ENCODE measurements at regions not wholly inside any gene's neighbourhood (a gene's known extent, or its start where the extent isn't known, plus 50 kb on each side); places are given as distances from the start of the nearest gene placed in this dataset.

DNA sequence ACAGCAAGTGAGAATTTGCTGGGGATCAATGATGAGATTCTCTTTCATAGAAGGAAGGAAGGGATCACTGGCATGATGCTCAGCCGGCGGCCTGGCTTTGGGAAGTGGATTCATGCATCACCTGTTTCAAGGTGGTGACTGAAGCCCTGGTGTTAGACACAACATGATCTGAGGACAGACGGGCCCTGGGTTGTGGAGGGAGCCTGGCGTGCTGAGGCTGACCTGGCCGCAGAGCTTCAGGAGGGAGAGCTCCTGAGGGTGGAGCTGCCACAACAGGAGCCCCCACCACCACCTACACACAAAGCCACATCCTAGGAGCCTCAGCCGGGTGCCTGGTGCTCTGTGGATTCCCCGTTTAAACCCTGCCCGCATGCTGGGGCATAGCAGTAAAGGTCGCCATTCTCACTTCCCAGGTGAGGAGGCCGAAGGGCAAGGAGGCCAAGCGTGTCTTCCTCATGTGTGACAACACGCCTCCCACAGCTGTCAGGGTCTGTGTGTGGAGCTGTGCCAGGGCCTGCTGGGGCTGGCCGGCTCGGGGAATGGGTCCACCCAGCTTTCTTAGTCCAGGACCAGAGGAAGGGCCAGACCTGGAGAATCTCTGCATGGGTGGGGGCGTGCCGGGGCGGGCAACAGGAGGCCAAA is 107.0 kb downstream of the ERMARD start:
- TF ChIP-seq FOXP2 (optimal IDR thresholded peaks at IDR 0.05; ENCODE audit: borderline replicate concordance, extremely low read depth, extremely low read length, insufficient read depth) (no peak), TAF1 (IDR thresholded peaks at IDR 0.05; ENCODE audit: borderline replicate concordance, insufficient read depth, low read length) (no peak), REST (IDR thresholded peaks at IDR 0.05; ENCODE audit: insufficient read depth in 1 of 2, low read depth in 2 of 2, low read length in 2 of 2) (no peak), POLR2AphosphoS5 (IDR thresholded peaks at IDR 0.05; ENCODE audit: low read depth, low read length) (no peak), SIN3A (IDR thresholded peaks at IDR 0.05; ENCODE audit: borderline replicate concordance, insufficient read depth, low read length) (no peak)

DNA sequence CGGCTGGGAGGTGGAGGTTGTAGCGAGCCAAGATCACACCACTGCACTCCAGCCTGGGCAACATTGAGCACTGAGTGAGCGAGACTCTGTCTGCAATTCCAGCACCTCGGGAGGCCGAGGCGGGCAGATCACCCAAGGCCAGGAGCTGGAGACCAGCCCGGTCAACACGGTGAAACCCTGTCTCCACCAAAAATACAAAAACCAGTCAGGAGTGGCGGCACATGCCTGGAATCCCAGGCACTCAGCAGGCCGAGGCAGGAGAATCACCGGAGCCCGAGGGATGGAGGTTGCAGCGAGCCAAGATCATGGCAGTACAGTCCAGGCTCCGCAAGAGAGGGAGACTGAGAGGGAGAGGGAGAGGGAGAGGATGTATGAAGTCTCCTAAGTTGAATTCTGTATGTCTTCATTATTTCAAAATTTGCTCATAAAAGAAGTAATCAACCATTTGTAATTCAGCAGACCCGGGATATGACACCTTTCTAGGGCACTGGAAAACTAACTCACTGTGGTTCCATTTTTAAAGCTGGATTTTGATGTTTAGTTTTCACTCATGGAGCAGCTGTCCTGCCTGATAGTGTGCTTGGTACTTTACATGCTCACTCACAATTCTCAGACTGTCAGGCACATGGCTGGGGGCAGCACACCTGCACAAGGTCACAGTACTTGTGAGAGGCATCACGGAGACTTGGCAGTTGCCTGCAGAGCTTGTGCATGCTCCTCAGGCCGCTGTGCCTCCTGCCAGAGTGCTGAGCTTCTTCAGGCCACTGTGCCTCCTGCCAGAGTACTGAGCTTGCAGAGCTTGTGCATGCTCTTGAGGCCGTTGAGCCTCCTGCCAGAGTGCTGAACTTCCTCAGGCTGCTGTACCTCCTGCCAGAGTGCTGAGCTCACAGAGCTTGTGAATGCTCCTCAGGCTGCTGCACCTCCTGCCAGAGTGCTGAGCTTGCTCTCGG is 106.2 kb downstream of the ERMARD start:
- TF ChIP-seq TAF1 (IDR thresholded peaks at IDR 0.05; ENCODE audit: borderline replicate concordance, insufficient read depth, low read length), result no peak
- no peak for TF ChIP-seq POLR2AphosphoS5 (IDR thresholded peaks at IDR 0.05; ENCODE audit: low read depth, low read length)
- TF ChIP-seq FOXP2 (optimal IDR thresholded peaks at IDR 0.05; ENCODE audit: borderline replicate concordance, extremely low read depth, extremely low read length, insufficient read depth), result no peak
- TF ChIP-seq REST (IDR thresholded peaks at IDR 0.05; ENCODE audit: insufficient read depth in 1 of 2, low read depth in 2 of 2, low read length in 2 of 2), result no peak
- no peak for TF ChIP-seq SIN3A (IDR thresholded peaks at IDR 0.05; ENCODE audit: borderline replicate concordance, insufficient read depth, low read length)

GRCh38 chr6:169854813-169855212 is 103.4 kb downstream of the ERMARD start:
- TF ChIP-seq POLR2AphosphoS5 (IDR thresholded peaks at IDR 0.05; ENCODE audit: low read depth, low read length) (no peak), SIN3A (IDR thresholded peaks at IDR 0.05; ENCODE audit: borderline replicate concordance, insufficient read depth, low read length) (no peak), TAF1 (IDR thresholded peaks at IDR 0.05; ENCODE audit: borderline replicate concordance, insufficient read depth, low read length) (no peak), REST (IDR thresholded peaks at IDR 0.05; ENCODE audit: insufficient read depth in 1 of 2, low read depth in 2 of 2, low read length in 2 of 2) (no peak), FOXP2 (optimal IDR thresholded peaks at IDR 0.05; ENCODE audit: borderline replicate concordance, extremely low read depth, extremely low read length, insufficient read depth) (no peak)

- no peak for TF ChIP-seq SIN3A (IDR thresholded peaks at IDR 0.05; ENCODE audit: borderline replicate concordance, insufficient read depth, low read length)
These were observed 102.8 kb downstream of the ERMARD start for GRCh38 chr6:169854083-169854725.

GRCh38 chr6:169853196-169854082 is 102.0 kb downstream of the ERMARD start:
- TF ChIP-seq TAF1 (IDR thresholded peaks at IDR 0.05; ENCODE audit: borderline replicate concordance, insufficient read depth, low read length) (no peak), SIN3A (IDR thresholded peaks at IDR 0.05; ENCODE audit: borderline replicate concordance, insufficient read depth, low read length) (no peak), POLR2AphosphoS5 (IDR thresholded peaks at IDR 0.05; ENCODE audit: low read depth, low read length) (no peak), FOXP2 (optimal IDR thresholded peaks at IDR 0.05; ENCODE audit: borderline replicate concordance, extremely low read depth, extremely low read length, insufficient read depth) (no peak), REST (IDR thresholded peaks at IDR 0.05; ENCODE audit: insufficient read depth in 1 of 2, low read depth in 2 of 2, low read length in 2 of 2) (no peak)
